Prostate gland (tissue), 2 donors: ENCODE measurements at regions not wholly inside any gene's neighbourhood (a gene's known extent, or its start where the extent isn't known, plus 50 kb on each side); places are given as distances from the start of the nearest gene placed in this dataset.

Source experiments
- DNase-seq: peaks from one replicate; pipeline ENCODE4 v3.0.0-alpha.2; 2019; ENCODE audit warnings: low spot score
- H3K27ac ChIP-seq, 2 donors: fragments of 200-600 bp; sonication (generic); 2 replicates each; pipeline ENCODE4 v1.5.1; 2017 to 2019
- H3K27me3 ChIP-seq: fragments of 200-600 bp; sonication (generic); replicated peaks from 2 replicates; pipeline ENCODE4 v1.5.1; 2019; ENCODE audit not compliant: insufficient read depth
- H3K36me3 ChIP-seq, 2 donors: fragments of 200-600 bp; sonication (generic); 1 replicate in 1 of 2; 2 replicates in 1 of 2; pipeline versions ENCODE4 v1.5.1 to v1.8.1; 2017 to 2019
- H3K4me1 ChIP-seq: fragments of 200-600 bp; sonication (generic); replicated peaks from 2 replicates; pipeline ENCODE4 v1.5.1; 2019
- H3K4me3 ChIP-seq, 2 donors: fragments of 200-600 bp; sonication (generic); 2 replicates each; pipeline ENCODE4 v1.5.1; 2017 to 2019
- H3K9me3 ChIP-seq: fragments of 200-600 bp; sonication (generic); 2 replicates; pipeline ENCODE4 v1.5.1; 2017
- POLR2A ChIP-seq: fragments of 450-650 bp; IDR thresholded peaks from one replicate; pipeline ENCODE4 v1.6.1; 2016; ENCODE audit warnings: antibody characterized with exemption, mild to moderate bottlenecking
- POLR2AphosphoS5 ChIP-seq: sonication (generic); formaldehyde crosslinking; IDR thresholded peaks from one replicate; pipeline ENCODE4 v1.6.1; 2017; ENCODE audit warnings: antibody characterized with exemption
- WGBS: methylation state at CpG from one replicate; pipeline ENCODE4 v1.1.5; 2018; 5-methylcytosine and 5-hydroxymethylcytosine counted together
- intact Hi-C: fragments of 100-400 bp; cut with DNase I; formaldehyde crosslinking; loops from one replicate; pipeline ENCODE4 v1.14.2; 2022
- TF ChIP-seq, protein P1 (sequence below), 4 experiments: fragments of 200-600 bp in 2 of 4; fragments of 450-650 bp in 2 of 4; sonication (generic) in 2 of 4; IDR thresholded peaks; 1 replicate in 3 of 4; 2 replicates in 1 of 4; pipeline ENCODE4 v1.5.1; 2016 to 2019; ENCODE audit warnings: antibody characterized with exemption in 4 of 4, mild to moderate bottlenecking in 2 of 4, moderate library complexity in 2 of 4

GRCh38 chr3:104873331-104873730 lies 493.4 kb upstream of the ALCAM start:
- Histone ChIP-seq H3K27ac (no peak overlapping the region), H3K4me1 (no peaks in the 10 kb centered on the region), H3K27me3 (no peaks in the 10 kb centered on the region), H3K9me3 (no peaks in the 10 kb centered on the region), H3K36me3 (no peaks in the 10 kb centered on the region), H3K4me3 (no peak overlapping the region)
- TF ChIP-seq POLR2AphosphoS5 (no peak), POLR2A (no peak)
- TF ChIP-seq, protein P1, sequence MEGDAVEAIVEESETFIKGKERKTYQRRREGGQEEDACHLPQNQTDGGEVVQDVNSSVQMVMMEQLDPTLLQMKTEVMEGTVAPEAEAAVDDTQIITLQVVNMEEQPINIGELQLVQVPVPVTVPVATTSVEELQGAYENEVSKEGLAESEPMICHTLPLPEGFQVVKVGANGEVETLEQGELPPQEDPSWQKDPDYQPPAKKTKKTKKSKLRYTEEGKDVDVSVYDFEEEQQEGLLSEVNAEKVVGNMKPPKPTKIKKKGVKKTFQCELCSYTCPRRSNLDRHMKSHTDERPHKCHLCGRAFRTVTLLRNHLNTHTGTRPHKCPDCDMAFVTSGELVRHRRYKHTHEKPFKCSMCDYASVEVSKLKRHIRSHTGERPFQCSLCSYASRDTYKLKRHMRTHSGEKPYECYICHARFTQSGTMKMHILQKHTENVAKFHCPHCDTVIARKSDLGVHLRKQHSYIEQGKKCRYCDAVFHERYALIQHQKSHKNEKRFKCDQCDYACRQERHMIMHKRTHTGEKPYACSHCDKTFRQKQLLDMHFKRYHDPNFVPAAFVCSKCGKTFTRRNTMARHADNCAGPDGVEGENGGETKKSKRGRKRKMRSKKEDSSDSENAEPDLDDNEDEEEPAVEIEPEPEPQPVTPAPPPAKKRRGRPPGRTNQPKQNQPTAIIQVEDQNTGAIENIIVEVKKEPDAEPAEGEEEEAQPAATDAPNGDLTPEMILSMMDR (IDR thresholded peaks at IDR 0.05), result no peak
- 89% methylated on average over 1 of the region's 1 CpG for WGBS
- no peak for DNase-seq
- intact Hi-C loops, result no loop called here

DNA sequence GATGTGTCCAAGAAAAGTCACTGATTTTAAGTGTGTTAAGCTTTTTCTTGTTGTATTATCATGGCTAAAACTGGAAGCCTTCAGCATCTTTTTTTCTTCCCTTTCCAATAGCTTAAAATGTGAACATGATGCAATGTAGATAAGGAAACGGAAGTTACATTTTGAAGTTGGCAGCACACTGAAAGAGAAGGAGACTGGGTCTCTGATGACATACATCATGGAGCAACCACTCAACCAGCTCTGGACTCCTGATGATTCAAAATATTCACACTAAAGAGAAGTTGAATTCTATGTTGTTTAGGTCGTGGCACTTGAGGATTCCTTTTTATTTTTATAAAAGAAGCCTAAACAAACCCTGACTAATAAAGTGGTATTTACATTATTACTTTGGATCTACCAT lies 488.3 kb upstream of the ALCAM start:
- no peak for TF ChIP-seq POLR2AphosphoS5
- TF ChIP-seq, protein P1 (IDR thresholded peaks at IDR 0.05), result no peak
- no peak for TF ChIP-seq POLR2A
- intact Hi-C loops, result no loop called here
- Histone ChIP-seq H3K27ac (no peak overlapping the region), H3K9me3 (no peaks in the 10 kb centered on the region), H3K36me3 (no peaks in the 10 kb centered on the region), H3K4me1 (no peaks in the 10 kb centered on the region), H3K27me3 (no peaks in the 10 kb centered on the region), H3K4me3 (no peak overlapping the region)
- 62% methylated on average over 2 of the region's 2 CpGs for WGBS
- DNase-seq, result no peak

DNA sequence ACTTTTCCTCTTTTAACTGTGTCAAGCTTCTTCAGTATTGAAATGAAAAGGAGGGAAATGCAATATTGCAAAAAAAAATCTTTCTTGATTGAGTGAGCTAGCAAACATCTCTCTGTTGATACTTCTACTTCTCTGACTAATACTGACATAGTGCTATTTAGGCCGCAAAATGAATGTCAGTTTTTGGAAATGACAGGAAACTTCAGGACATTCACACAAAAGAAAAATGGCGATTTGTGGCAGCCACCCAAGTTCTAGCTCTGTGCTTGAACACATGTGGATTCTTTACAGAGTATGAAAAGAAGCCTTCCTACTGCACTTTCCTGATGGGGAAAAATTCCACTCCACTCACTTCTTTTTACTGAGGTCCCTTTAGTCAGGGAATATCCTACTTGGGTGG lies 486.8 kb upstream of the ALCAM start:
- TF ChIP-seq POLR2AphosphoS5 (no peak), POLR2A (no peak)
- TF ChIP-seq, protein P1 (IDR thresholded peaks at IDR 0.05), result no peak
- no peak for DNase-seq
- no peak overlapping the region for H3K4me3 ChIP-seq
- intact Hi-C loops, result no loop called here
- no peak overlapping the region for H3K27ac ChIP-seq
- H3K4me1 ChIP-seq, result no peaks in the 10 kb centered on the region
- H3K36me3 ChIP-seq, result no peaks in the 10 kb centered on the region
- H3K9me3 ChIP-seq, result no peaks in the 10 kb centered on the region
- no peaks in the 10 kb centered on the region for H3K27me3 ChIP-seq
- 65% methylated on average over 2 of the region's 2 CpGs for WGBS

DNA sequence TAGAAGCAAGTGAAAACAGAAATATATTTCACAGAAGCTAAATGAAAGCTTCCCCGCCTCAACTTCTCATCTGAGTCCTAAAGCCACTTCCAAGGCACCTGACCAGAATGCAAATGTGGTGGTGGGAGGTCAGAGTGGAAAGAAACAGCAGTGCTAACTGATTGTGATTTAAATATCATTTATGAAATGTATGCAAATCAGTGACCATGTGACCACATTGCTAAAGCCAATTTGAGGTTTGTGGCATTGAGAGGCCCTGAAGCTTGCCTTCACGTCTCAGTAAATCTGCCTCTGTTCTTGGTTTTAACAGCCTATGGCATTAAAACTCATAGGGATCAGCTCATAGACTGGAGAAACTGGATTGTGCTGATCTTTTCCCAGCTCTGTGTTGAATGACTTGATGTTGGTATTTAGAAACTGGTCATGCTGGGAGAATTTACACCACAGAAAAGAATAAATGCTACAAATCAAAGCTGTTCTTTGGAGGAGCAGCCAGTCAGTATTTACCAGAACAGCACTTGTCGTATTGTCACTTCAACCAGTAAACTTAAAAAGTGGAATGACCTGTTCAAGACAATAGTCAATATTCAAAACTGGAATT lies 481.4 kb upstream of the ALCAM start:
- TF ChIP-seq POLR2A (no peak), POLR2AphosphoS5 (no peak)
- TF ChIP-seq, protein P1 (IDR thresholded peaks at IDR 0.05), result no peak
- Histone ChIP-seq H3K4me3 (no peak overlapping the region), H3K36me3 (no peaks in the 10 kb centered on the region), H3K4me1 (no peaks in the 10 kb centered on the region), H3K27me3 (no peaks in the 10 kb centered on the region), H3K9me3 (no peaks in the 10 kb centered on the region), H3K27ac (no peak overlapping the region)
- DNase-seq, result no peak
- intact Hi-C loops, result no loop called here
- 75% methylated on average over 3 of the region's 3 CpGs for WGBS

DNA sequence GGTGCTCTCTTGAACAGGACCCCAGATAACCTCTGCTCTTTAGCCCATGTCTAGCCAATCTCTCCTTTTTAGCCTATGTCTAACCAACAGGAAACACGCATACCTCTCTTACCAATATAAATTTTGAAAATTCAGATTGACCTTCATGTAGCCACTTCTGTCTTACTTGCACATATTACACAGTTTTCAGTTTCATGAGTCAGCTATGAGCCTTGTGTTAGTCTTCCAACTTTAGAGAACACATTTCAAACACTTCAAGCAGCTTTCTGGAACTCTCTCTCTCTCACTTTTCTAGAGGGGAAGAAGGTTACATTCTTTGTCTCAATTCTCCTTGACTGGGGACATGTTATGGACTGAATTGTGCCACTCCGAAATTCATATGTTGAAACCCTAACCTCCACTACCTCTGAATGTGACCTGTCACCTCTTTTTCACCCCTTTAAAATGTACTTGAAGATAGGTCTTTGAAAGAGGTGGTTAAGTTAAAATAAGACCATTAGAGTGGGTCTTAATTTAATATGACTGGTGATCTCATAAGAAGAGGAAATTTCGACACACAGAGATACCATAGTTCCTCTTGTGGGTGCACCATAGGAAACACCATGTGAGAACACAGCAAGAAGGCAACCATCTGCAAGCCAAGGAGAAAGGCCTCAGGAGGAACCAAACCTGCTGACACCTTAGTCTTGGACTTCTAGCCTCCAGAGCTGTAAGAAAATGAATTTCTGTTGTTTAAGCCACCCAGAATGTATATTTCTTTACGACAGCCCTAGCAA lies 480.3 kb upstream of the ALCAM start:
- H3K27me3 ChIP-seq, result no peaks in the 10 kb centered on the region
- H3K4me1 ChIP-seq, result no peaks in the 10 kb centered on the region
- no peak overlapping the region for H3K27ac ChIP-seq
- no peak overlapping the region for H3K4me3 ChIP-seq
- no peaks in the 10 kb centered on the region for H3K36me3 ChIP-seq
- intact Hi-C loops, result no loop called here
- no peak for DNase-seq
- no peaks in the 10 kb centered on the region for H3K9me3 ChIP-seq
- 89% methylated on average over 4 of the region's 4 CpGs for whole genome bisulfite sequencing
- TF ChIP-seq POLR2A, result no peak
- TF ChIP-seq, protein P1 (IDR thresholded peaks at IDR 0.05), result no peak
- TF ChIP-seq POLR2AphosphoS5, result no peak
